ENCODE measurements at regions not wholly inside any gene's neighbourhood (a gene's known extent, or its start where the extent isn't known, plus 50 kb on each side); places are given as distances from the start of the nearest gene placed in this dataset.

DNA sequence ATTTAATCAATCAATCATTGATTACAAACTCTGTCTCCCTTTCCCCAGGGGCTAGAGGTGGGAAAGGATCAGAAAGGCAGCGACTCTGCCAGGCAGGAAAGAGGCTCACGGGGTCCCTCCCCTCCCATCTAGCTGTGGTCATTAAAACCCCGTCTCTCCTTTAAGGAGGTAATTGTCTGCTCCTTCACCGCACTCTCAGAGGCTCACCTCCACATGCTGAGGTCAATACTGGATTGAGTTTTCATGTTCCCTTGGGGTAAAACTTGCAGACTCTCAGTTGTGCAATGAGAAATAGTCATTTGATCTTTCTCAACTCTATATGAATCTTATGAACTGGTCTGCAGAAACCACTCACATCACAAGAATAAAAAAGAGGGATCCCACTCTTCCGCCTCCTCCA, 368.8 kb downstream of the ADRA2A start:
- DNase-seq: no peak
- Histone ChIP-seq H3K4me1 (no peaks in the 10 kb centered on the region), H3K36me3 (no peaks in the 10 kb centered on the region), H3K4me3 (no peak overlapping the region), H3K27ac (no peak overlapping the region), H3K9me3 (no peaks in the 10 kb centered on the region), H3K27me3 (replicated peaks in 1 of 7) (no peaks in the 10 kb centered on the region)
- intact Hi-C loops (cut with DNase I; ENCODE audit: low total_unique reads): no loop called here
- TF ChIP-seq POLR2A (IDR thresholded peaks at IDR 0.05) (no peak), POLR2AphosphoS5 (IDR thresholded peaks at IDR 0.05) (no peak)
- TF ChIP-seq, protein P1, sequence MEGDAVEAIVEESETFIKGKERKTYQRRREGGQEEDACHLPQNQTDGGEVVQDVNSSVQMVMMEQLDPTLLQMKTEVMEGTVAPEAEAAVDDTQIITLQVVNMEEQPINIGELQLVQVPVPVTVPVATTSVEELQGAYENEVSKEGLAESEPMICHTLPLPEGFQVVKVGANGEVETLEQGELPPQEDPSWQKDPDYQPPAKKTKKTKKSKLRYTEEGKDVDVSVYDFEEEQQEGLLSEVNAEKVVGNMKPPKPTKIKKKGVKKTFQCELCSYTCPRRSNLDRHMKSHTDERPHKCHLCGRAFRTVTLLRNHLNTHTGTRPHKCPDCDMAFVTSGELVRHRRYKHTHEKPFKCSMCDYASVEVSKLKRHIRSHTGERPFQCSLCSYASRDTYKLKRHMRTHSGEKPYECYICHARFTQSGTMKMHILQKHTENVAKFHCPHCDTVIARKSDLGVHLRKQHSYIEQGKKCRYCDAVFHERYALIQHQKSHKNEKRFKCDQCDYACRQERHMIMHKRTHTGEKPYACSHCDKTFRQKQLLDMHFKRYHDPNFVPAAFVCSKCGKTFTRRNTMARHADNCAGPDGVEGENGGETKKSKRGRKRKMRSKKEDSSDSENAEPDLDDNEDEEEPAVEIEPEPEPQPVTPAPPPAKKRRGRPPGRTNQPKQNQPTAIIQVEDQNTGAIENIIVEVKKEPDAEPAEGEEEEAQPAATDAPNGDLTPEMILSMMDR (IDR thresholded peaks at IDR 0.05 in 8 of 11, conservative IDR thresholded peaks at IDR 0.05 in 3 of 11): no peak
- WGBS, 5 donors: 46 to 54% (median 49%) methylated on average over 5 of the region's 5 CpGs

DNA sequence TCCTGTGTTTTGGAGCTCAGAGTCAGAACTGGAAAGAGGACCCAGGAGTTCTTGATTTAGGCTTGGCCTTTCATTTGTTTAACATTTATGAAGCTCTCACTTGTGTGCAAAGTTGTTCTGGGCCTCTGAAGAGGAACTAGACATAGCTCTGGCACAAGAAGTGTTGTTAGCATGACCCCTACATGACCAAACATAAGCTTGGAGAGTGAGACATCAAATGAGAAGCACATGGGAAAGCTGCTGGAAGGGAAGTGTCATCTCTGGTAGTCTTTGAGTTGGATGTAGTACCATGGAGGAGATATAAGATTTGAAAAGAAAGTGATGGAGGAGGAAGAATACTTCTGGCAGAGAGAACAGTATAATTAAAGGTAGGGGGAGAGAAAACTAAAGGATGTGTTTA, 370.1 kb downstream of the ADRA2A start:
- H3K4me3 ChIP-seq: no peak overlapping the region
- no peaks in the 10 kb centered on the region for H3K9me3 ChIP-seq
- H3K36me3 ChIP-seq: no peaks in the 10 kb centered on the region
- TF ChIP-seq, protein P1 (IDR thresholded peaks at IDR 0.05 in 8 of 11, conservative IDR thresholded peaks at IDR 0.05 in 3 of 11): no peak
- TF ChIP-seq POLR2AphosphoS5 (IDR thresholded peaks at IDR 0.05) (no peak), POLR2A (IDR thresholded peaks at IDR 0.05) (no peak)
- no peaks in the 10 kb centered on the region for H3K4me1 ChIP-seq
- intact Hi-C loops (cut with DNase I; ENCODE audit: low total_unique reads): no loop called here
- no peak for DNase-seq
- no peaks in the 10 kb centered on the region for H3K27me3 ChIP-seq (replicated peaks in 1 of 7)
- H3K27ac ChIP-seq: no peak overlapping the region

DNA sequence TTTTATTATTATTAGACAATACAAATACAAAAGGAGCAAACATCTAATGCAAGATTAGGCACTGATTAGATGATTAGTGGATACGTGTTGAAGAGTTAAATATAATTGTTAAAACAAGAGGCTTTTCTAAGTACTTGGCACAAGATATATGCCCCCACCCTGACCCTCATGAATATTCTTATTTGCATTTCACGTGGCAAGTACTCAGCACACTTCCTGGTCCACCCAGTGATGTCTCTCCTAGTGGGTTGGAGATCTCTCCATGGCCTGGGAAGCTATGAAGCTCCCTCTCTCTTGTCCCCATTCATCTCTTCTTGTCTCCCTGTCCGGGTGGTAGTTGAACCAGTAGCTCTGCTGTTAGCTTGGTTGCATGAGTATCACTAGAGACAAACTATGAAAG, 375.3 kb downstream of the ADRA2A start:
- Histone ChIP-seq H3K36me3 (no peaks in the 10 kb centered on the region), H3K9me3 (peaks cover 0 to 5% (median 0%) of the 10 kb centered on the region in 8 donors), H3K27me3 (replicated peaks in 1 of 7) (no peaks in the 10 kb centered on the region), H3K4me1 (no peaks in the 10 kb centered on the region), H3K4me3 (no peak overlapping the region), H3K27ac (no peak overlapping the region)
- intact Hi-C loops (cut with DNase I; ENCODE audit: low total_unique reads): no loop called here
- TF ChIP-seq POLR2AphosphoS5 (IDR thresholded peaks at IDR 0.05) (no peak), POLR2A (IDR thresholded peaks at IDR 0.05) (no peak)
- TF ChIP-seq, protein P1 (IDR thresholded peaks at IDR 0.05 in 8 of 11, conservative IDR thresholded peaks at IDR 0.05 in 3 of 11): no peak
- WGBS, 5 donors: 48 to 69% (median 58%) methylated on average over 3 of the region's 3 CpGs
- DNase-seq: no peak

DNA sequence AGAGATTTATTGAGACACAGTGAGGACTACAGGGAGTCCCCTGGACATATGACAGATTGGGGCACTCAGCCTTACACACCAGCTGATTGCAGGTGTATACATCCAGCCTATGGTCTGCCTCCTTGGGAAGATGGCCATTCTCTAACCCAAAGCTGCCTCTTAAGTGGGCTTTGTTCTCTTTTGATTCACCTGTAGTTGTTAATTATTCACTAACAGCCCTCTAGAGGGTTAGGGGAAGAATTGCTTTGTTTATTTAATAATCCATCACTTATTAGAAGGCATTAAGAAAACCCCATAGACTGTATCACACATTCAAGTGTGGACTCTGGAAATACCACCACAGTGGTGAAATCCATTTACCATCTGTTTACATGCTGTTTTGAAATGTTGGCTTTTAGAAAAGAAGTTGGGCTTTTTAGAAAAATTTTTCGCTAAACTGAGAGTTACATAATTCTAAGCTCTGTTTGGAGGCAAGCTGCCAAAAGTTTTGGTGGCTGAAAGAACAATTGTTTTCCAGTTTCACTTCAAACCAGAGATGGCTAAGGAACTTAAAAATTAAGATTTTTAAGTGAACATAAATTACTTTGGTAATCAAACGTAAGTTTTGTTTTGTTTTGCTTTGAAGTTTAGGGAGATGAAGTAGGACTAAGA, 379.1 kb downstream of the ADRA2A start:
- no peaks in the 10 kb centered on the region for H3K4me1 ChIP-seq
- 63 to 71% (median 65%) methylated on average over 2 of the region's 2 CpGs for WGBS, 5 donors
- TF ChIP-seq POLR2AphosphoS5 (IDR thresholded peaks at IDR 0.05) (no peak), POLR2A (IDR thresholded peaks at IDR 0.05) (no peak)
- TF ChIP-seq, protein P1 (IDR thresholded peaks at IDR 0.05 in 8 of 11, conservative IDR thresholded peaks at IDR 0.05 in 3 of 11): no peak
- intact Hi-C loops (cut with DNase I; ENCODE audit: low total_unique reads): no loop called here
- H3K9me3 ChIP-seq: peaks cover 0 to 5% (median 0%) of the 10 kb centered on the region in 8 donors
- H3K4me3 ChIP-seq: no peak overlapping the region
- no peak overlapping the region for H3K27ac ChIP-seq
- H3K36me3 ChIP-seq: no peaks in the 10 kb centered on the region
- no peak for DNase-seq
- no peaks in the 10 kb centered on the region for H3K27me3 ChIP-seq (replicated peaks in 1 of 7)

All from spleen (tissue), 11 donors.